MCF 10A (cell line): ENCODE measurements at regions not wholly inside any gene's neighbourhood (a gene's known extent, or its start where the extent isn't known, plus 50 kb on each side); places are given as distances from the start of the nearest gene placed in this dataset.

ENCODE experiments used
- BruUV-seq: library from RNA; stranded (reverse); fragments of 400-500 nt; replicated peaks from 2 replicates; lab custom pipeline; 2021; lab: Mats Ljungman, UMichigan
- CTCF ChIA-PET: fragments of 300-600 bp; sonication (Branson Sonifier 250); formaldehyde crosslinking; extraction: SDS; loops from one replicate; lab custom pipeline; 2021; ENCODE audit warnings: antibody characterized with exemption, inconsistent platforms; lab: Yijun Ruan, JAX
- POLR2A ChIA-PET: fragments of 300-600, 350-650 bp; sonication (Branson Sonifier 250); formaldehyde crosslinking; extraction: SDS; loops from one replicate; lab custom pipeline; 2020; ENCODE audit warnings: antibody characterized with exemption, inconsistent platforms; lab: Yijun Ruan, JAX
- DNase-seq: peaks from one replicate; pipeline ENCODE4 v3.0.0-alpha.2; 2018; ENCODE audit not compliant: unreplicated experiment
- H3K27ac Mint-ChIP-seq: one replicate; pipeline ENCODE4 v1.8.0; 2022; ENCODE audit warnings: mild to moderate bottlenecking, low read depth, mixed read lengths; ENCODE audit not compliant: unreplicated experiment
- H3K27me3 Mint-ChIP-seq: one replicate; pipeline ENCODE4 v1.8.0; 2022; ENCODE audit warnings: mixed read lengths; ENCODE audit not compliant: insufficient read depth, unreplicated experiment
- H3K36me3 Mint-ChIP-seq: one replicate; pipeline ENCODE4 v1.8.0; 2022; ENCODE audit warnings: mild to moderate bottlenecking, moderate library complexity, mixed read lengths; ENCODE audit not compliant: insufficient read depth, unreplicated experiment
- H3K4me1 Mint-ChIP-seq: one replicate; pipeline ENCODE4 v1.8.0; 2022; ENCODE audit warnings: mixed read lengths; ENCODE audit not compliant: insufficient read depth, unreplicated experiment
- H3K4me3 Mint-ChIP-seq: one replicate; pipeline ENCODE4 v1.8.0; 2022; ENCODE audit warnings: mild to moderate bottlenecking, moderate library complexity, mixed read lengths; ENCODE audit not compliant: unreplicated experiment
- H3K9me3 Mint-ChIP-seq: one replicate; pipeline ENCODE4 v1.8.0; 2022; ENCODE audit warnings: mixed read lengths; ENCODE audit not compliant: unreplicated experiment
- CTCF ChIP-seq: fragments of 200-600 bp; IDR thresholded peaks from one replicate; pipeline ENCODE4 v1.8.0; 2022; ENCODE audit warnings: antibody characterized with exemption, mild to moderate bottlenecking; ENCODE audit not compliant: unreplicated experiment
- intact Hi-C: fragments of 100-400 bp; cut with micrococcal nuclease; formaldehyde crosslinking; loops from 2 replicates; pipeline ENCODE4 v1.14.1; 2022

GRCh38 chr13:40270726-40271125, 395.7 kb downstream of the FOXO1 start:
- ChIA-PET CTCF (interaction anchor here (0.7 to 1.4 kb wide), 2 partner anchors 262 to 495 kb away, joined by 3 read pairs; no protein-coding TSS in a partner anchor), POLR2A (interaction anchor here (0.5 to 4.3 kb wide), 11 partner anchors 10 to 1470 kb away, joined by 3 to 37 read pairs (median 4); no protein-coding TSS in a partner anchor)
- Mint-ChIP-seq H3K36me3 (no peaks in the 10 kb centered on the region), H3K4me1 (peaks cover 35% of the 10 kb centered on the region), H3K9me3 (no peaks in the 10 kb centered on the region), H3K4me3 (no peak overlapping the region), H3K27ac (peak overlapping the region; percentile 32), H3K27me3 (no peaks in the 10 kb centered on the region)
- TF ChIP-seq CTCF: no peak
- intact Hi-C loops: no loop called here
- no TSS peak for BruUV-seq
- DNase-seq: no peak

GRCh38 chr13:40271271-40271885, 395.1 kb downstream of the FOXO1 start:
- H3K27me3 Mint-ChIP-seq: no peaks in the 10 kb centered on the region
- CTCF ChIA-PET: interaction anchor here (0.7 to 1.4 kb wide), 2 partner anchors 261 to 496 kb away, joined by 3 read pairs; no protein-coding TSS in a partner anchor
- H3K27ac Mint-ChIP-seq: peak overlapping the region; percentile 32
- H3K36me3 Mint-ChIP-seq: no peaks in the 10 kb centered on the region
- H3K9me3 Mint-ChIP-seq: no peaks in the 10 kb centered on the region
- POLR2A ChIA-PET: interaction anchor here (0.5 to 4.3 kb wide), 32 partner anchors 11 to 1471 kb away, joined by 3 to 37 read pairs (median 4); no protein-coding TSS in a partner anchor
- H3K4me3 Mint-ChIP-seq: no peak overlapping the region
- intact Hi-C loops: no loop called here
- peaks cover 41% of the 10 kb centered on the region for H3K4me1 Mint-ChIP-seq
- BruUV-seq: no TSS peak
- DNase-seq: no peak
- no peak for TF ChIP-seq CTCF

- intact Hi-C loops: no loop called here
- Mint-ChIP-seq H3K36me3 (no peaks in the 10 kb centered on the region), H3K9me3 (no peaks in the 10 kb centered on the region), H3K4me1 (peaks cover 39% of the 10 kb centered on the region), H3K4me3 (peak overlapping the region; percentile 15), H3K27ac (peak overlapping the region; percentile 32), H3K27me3 (no peaks in the 10 kb centered on the region)
- CTCF ChIA-PET: interaction anchor here (0.7 to 1.2 kb wide), 6 partner anchors 14 to 217 kb away, joined by 3 to 4 read pairs (median 3); no protein-coding TSS in a partner anchor
- BruUV-seq: no TSS peak
- TF ChIP-seq CTCF: no peak
- peak; percentile 87 for DNase-seq
- POLR2A ChIA-PET: interaction anchor here (0.6 to 4.3 kb wide), 43 partner anchors 12 to 400 kb away, joined by 3 to 37 read pairs (median 4); no protein-coding TSS in a partner anchor
Measured at GRCh38 chr13:40271931-40272775, 394.3 kb downstream of the FOXO1 start.

GRCh38 chr13:40272776-40273139, 393.7 kb downstream of the FOXO1 start:
- DNase-seq: peak; percentile 65
- Mint-ChIP-seq H3K27ac (peak overlapping the region; percentile 32), H3K36me3 (no peaks in the 10 kb centered on the region), H3K9me3 (no peaks in the 10 kb centered on the region), H3K4me3 (no peak overlapping the region), H3K27me3 (no peaks in the 10 kb centered on the region), H3K4me1 (peaks cover 33% of the 10 kb centered on the region)
- no TSS peak for BruUV-seq
- no peak for TF ChIP-seq CTCF
- ChIA-PET POLR2A (interaction anchor here (0.7 to 4.3 kb wide), 39 partner anchors 12 to 400 kb away, joined by 3 to 37 read pairs (median 4); no protein-coding TSS in a partner anchor), CTCF (interaction anchor here (0.7 to 1.2 kb wide), 6 partner anchors 14 to 217 kb away, joined by 3 to 4 read pairs (median 3); no protein-coding TSS in a partner anchor)
- intact Hi-C loops: no loop called here
